ENCODE measurements at regions not wholly inside any gene's neighbourhood (a gene's known extent, or its start where the extent isn't known, plus 50 kb on each side); places are given as distances from the start of the nearest gene placed in this dataset.

DNA sequence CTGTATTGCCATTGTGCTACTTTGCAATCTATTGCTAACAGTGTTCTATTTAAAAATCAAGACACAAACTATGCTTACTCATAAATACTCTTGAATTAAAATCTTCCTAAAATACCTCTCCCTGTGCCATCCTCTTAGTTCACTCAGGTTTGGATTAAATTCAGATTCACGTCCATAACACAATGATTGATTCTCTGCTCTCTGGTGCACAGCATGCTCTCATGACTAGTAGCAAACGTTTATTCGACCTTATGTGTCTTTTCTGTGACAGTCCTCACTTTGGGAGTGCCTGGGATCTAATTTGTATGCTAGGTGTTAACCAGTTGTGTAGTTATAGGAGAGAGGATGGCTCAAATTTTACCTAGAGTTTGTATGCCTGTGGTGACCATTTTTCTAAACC lies 270.4 kb upstream of the FKBP1C start:
- TF ChIP-seq, protein P1, sequence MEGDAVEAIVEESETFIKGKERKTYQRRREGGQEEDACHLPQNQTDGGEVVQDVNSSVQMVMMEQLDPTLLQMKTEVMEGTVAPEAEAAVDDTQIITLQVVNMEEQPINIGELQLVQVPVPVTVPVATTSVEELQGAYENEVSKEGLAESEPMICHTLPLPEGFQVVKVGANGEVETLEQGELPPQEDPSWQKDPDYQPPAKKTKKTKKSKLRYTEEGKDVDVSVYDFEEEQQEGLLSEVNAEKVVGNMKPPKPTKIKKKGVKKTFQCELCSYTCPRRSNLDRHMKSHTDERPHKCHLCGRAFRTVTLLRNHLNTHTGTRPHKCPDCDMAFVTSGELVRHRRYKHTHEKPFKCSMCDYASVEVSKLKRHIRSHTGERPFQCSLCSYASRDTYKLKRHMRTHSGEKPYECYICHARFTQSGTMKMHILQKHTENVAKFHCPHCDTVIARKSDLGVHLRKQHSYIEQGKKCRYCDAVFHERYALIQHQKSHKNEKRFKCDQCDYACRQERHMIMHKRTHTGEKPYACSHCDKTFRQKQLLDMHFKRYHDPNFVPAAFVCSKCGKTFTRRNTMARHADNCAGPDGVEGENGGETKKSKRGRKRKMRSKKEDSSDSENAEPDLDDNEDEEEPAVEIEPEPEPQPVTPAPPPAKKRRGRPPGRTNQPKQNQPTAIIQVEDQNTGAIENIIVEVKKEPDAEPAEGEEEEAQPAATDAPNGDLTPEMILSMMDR (conservative IDR thresholded peaks at IDR 0.05) = no peak
- TF ChIP-seq ZFX (IDR thresholded peaks at IDR 0.05) = no peak
- no peak overlapping the region for H3K27ac ChIP-seq

DNA sequence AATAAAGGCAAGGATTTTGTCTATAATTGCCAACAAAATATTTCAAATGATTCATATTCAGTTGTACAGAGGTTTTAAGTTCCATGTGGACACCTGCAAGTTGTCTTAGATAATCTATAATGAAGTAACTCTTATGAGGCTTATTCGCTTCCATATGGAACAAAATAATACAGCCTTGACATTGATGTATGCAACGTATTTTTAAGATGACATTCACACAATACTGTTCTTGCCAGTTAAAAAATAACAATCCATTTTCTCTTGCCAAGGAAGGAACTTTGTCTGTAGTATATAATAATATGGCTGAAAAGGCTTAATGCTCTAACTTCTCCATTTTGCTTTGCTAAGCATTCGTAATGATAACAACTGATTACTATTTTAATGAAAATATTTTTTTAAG lies 269.3 kb upstream of the FKBP1C start:
- TF ChIP-seq, protein P1 (conservative IDR thresholded peaks at IDR 0.05) = no peak
- no peak for TF ChIP-seq ZFX (IDR thresholded peaks at IDR 0.05)
- no peak overlapping the region for H3K27ac ChIP-seq

DNA sequence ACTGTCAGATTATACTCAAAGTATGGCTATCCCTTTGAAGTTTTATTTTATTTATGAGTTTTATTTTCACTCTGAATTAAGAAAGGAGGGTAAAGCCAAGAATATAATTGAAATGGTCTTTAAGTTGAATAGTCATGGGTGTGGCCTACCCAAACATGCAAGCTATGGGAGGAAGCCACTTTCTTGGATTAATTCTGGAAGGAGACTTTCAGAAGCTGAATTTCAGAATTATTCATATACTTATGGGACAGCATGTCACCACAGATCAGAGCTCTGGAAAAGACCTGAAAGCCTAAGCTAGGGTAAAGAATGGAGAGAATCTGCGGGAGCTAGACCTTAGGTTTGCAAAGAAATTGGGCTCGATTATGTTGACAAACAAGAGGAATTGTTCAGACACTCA lies 242.4 kb upstream of the FKBP1C start:
- H3K27ac ChIP-seq = no peak overlapping the region
- TF ChIP-seq, protein P1 (conservative IDR thresholded peaks at IDR 0.05) = no peak
- TF ChIP-seq ZFX (IDR thresholded peaks at IDR 0.05) = no peak

DNA sequence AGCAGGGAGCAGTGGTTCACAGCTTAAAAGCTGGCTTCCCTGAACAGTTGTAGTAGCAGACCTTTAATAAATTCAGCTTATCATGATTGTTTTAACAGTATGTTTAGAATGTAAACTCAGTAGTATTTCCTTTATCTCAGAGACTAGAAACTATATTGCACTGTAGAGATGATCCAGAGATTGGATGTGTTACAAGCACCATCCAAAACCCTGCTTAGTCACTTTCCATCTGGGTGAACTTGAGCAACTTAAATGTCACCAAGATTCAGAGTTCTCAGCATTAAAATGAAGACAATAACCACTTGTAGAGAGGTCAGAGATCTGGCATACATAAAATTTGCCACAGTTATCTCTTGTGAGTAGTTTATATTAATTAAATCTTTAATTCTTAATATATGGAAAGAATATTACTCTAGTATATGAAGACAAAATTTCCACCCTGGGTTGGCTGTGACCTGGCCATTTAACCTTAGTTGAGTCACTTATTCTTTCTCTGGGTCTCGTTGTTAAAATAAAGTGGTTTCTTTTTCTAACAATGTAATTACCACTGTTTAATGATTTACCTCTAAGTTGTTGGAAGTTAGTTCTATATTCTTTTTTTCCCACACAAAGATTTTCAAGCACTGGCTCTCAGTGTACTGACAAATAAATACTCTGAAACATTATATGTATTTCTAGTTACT lies 239.2 kb upstream of the FKBP1C start:
- H3K27ac ChIP-seq = no peak overlapping the region
- TF ChIP-seq, protein P1 (conservative IDR thresholded peaks at IDR 0.05) = no peak
- TF ChIP-seq ZFX (IDR thresholded peaks at IDR 0.05) = no peak

DNA sequence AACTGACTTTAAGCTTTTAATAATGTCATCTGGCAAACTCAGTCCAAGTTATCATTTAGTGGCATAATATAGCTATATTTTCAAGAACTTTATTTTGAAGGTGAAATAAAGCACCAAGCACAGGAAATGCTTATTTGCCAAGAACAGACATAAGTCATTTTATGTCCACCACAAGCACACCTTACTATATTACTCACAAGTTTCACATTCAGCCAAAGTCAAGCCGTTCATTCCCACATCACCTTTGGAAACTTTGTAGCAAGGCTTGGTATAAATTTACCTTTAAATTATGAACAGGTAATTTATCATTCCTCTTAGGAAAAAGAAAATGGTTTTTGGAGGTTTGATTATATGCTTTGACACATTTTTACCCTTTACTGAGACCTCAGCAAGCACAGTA lies 236.8 kb upstream of the FKBP1C start:
- TF ChIP-seq ZFX (IDR thresholded peaks at IDR 0.05) = no peak
- TF ChIP-seq, protein P1 (conservative IDR thresholded peaks at IDR 0.05) = no peak
- no peak overlapping the region for H3K27ac ChIP-seq

DNA sequence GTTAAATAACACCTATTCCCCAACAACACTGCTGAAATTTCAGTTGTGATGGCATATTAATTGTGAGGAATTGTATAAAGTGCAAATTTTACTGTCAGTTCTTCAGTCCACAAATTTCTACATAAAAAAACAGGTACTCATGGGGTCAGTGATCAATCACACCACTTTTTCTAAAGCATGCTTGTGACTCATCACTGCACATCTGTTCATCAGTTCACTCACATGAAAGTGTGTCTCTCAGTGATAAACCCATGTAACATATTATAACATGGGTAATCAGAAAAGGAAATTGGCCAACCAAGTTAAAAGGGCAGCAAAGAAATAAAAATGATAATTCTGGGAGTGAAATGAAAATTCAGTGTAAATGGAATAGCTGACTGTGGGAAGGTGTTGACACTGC lies 234.7 kb upstream of the FKBP1C start:
- TF ChIP-seq, protein P1 (conservative IDR thresholded peaks at IDR 0.05) = no peak
- TF ChIP-seq ZFX (IDR thresholded peaks at IDR 0.05) = no peak
- no peak overlapping the region for H3K27ac ChIP-seq

DNA sequence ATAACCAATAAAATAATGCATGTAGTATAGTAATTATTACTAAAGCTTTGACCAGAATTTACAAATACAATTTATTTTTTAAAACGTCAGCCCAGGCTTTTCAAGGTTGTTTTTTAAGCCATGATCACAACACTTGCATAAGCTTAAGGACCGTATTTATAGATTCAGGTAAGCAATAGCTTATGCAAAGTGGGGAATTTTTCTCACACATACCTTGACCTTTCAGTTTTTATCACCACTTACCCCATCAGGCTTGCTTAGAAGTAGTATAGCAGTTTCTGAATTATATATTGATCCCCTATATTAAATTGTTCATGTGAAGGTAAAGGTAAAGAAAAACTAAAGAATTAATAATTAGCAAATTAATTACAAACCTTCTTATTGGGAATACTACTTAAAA lies 232.3 kb upstream of the FKBP1C start:
- H3K27ac ChIP-seq = no peak overlapping the region
- no peak for TF ChIP-seq ZFX (IDR thresholded peaks at IDR 0.05)
- TF ChIP-seq, protein P1 (conservative IDR thresholded peaks at IDR 0.05) = no peak

All from C4-2B (cell line).